ENCODE measurements at regions not wholly inside any gene's neighbourhood (a gene's known extent, or its start where the extent isn't known, plus 50 kb on each side); places are given as distances from the start of the nearest gene placed in this dataset.
"Not testable (repeated sequence)": the region's sequence is repeated elsewhere in the genome, so short reads cannot be mapped to it uniquely, and the experiment has no call there.

DNA sequence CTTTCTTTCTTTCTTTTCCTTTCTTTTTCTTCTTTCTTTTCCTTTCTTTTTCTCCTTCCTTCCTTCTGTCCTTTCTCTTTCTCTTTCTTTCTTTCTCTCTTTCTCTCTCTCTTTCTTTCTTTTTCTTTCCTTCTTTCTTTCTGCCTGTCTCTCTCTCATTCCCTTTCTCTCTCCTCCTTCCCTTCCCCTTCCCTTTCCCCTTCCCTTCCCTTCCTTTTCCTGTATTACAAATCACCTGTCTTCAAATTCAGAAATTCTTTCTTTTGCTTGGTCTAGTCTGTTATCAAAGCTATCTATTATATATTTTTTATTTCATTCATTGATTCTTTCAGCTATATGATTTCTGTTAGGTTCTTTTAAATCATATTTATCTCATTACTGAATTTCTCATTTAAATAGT is 315.2 kb upstream of the NOX3 start:
- H3K9me3 ChIP-seq, result no peaks in the 10 kb centered on the region
- TF ChIP-seq, protein P1, sequence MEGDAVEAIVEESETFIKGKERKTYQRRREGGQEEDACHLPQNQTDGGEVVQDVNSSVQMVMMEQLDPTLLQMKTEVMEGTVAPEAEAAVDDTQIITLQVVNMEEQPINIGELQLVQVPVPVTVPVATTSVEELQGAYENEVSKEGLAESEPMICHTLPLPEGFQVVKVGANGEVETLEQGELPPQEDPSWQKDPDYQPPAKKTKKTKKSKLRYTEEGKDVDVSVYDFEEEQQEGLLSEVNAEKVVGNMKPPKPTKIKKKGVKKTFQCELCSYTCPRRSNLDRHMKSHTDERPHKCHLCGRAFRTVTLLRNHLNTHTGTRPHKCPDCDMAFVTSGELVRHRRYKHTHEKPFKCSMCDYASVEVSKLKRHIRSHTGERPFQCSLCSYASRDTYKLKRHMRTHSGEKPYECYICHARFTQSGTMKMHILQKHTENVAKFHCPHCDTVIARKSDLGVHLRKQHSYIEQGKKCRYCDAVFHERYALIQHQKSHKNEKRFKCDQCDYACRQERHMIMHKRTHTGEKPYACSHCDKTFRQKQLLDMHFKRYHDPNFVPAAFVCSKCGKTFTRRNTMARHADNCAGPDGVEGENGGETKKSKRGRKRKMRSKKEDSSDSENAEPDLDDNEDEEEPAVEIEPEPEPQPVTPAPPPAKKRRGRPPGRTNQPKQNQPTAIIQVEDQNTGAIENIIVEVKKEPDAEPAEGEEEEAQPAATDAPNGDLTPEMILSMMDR (IDR thresholded peaks at IDR 0.05), result no peak
- H3K36me3 ChIP-seq, result no peaks in the 10 kb centered on the region
- H3K4me3 ChIP-seq (ENCODE audit: low read depth in 1 of 2, low read length in 1 of 2), result no peak overlapping the region
- H3K27ac ChIP-seq, result no peak overlapping the region
- H3K27me3 ChIP-seq, result no peaks in the 10 kb centered on the region
- H3K4me1 ChIP-seq (ENCODE audit: control insufficient read depth in 1 of 2, insufficient read depth in 1 of 2, low read depth in 1 of 2, low read length in 1 of 2), result no peaks in the 10 kb centered on the region

DNA sequence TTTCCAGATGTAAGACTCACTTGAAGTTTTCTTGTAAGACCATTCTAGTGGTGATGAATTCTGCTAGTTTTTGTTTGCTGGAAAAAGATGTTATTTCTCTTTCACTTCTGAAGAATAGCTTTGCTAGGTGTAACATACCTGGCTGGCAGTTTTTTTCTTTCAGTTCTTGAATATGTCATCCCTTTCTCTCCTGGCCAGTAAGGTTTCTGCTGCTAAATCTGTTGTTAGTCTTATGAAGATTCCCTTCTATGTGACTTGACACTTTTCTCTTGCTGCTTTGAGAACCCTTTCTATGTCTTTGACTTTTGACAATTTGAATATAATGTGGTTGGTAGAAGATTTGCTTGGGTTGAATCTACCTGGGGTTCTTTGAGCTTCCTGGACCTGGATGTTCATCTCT is 314.7 kb upstream of the NOX3 start:
- Histone ChIP-seq H3K27me3 (no peaks in the 10 kb centered on the region), H3K36me3 (no peaks in the 10 kb centered on the region), H3K9me3 (no peaks in the 10 kb centered on the region), H3K4me1 (ENCODE audit: control insufficient read depth in 1 of 2, insufficient read depth in 1 of 2, low read depth in 1 of 2, low read length in 1 of 2) (no peaks in the 10 kb centered on the region), H3K27ac (no peak overlapping the region), H3K4me3 (ENCODE audit: low read depth in 1 of 2, low read length in 1 of 2) (no peak overlapping the region)
- TF ChIP-seq, protein P1 (IDR thresholded peaks at IDR 0.05), result no peak

DNA sequence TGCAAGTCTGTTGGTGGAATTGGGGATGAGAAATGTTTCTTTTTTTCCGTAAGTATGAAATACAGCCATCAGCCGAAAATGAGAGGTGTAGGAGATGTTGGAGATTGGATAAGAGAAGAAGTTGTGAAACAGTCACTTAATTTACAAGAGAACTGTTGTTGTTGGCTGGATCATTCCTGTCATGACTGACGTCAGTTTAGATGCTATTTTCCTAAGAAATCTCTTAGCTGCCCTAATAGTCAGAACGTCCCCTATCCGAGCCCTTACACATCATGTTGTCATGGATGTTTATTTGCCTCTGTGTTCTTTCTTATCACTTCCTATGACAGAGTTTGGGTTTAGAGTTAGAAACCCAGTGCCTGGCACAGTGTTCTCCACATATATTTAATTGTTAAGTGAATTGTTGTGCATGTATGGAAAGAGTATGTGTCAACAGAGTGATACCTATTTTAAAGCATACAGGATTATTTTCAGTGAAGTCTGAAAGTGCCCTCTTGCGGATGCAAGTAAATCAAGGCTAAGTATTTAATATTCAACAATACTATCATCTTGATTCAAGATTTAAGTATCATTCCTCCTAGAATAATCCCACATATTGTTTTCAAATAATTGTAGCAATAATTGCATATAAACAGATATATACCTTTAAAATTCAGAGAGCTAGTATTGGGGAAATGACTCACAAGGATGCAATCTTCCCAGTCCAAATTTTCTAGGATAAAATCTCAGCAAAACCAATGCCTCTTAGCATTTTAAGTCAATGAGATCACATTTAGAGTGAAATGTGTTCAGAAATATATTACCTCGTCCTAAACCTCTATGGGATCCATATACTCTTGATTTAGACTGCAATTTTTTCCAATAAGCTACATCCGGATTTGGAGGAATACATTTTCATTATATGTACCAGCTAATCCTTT is 309.9 kb upstream of the NOX3 start:
- H3K27ac ChIP-seq, result no peak overlapping the region
- H3K9me3 ChIP-seq, result no peaks in the 10 kb centered on the region
- H3K4me1 ChIP-seq (ENCODE audit: control insufficient read depth in 1 of 2, insufficient read depth in 1 of 2, low read depth in 1 of 2, low read length in 1 of 2), result no peaks in the 10 kb centered on the region
- no peak overlapping the region for H3K4me3 ChIP-seq (ENCODE audit: low read depth in 1 of 2, low read length in 1 of 2)
- H3K36me3 ChIP-seq, result no peaks in the 10 kb centered on the region
- no peaks in the 10 kb centered on the region for H3K27me3 ChIP-seq
- TF ChIP-seq, protein P1 (IDR thresholded peaks at IDR 0.05), result no peak

DNA sequence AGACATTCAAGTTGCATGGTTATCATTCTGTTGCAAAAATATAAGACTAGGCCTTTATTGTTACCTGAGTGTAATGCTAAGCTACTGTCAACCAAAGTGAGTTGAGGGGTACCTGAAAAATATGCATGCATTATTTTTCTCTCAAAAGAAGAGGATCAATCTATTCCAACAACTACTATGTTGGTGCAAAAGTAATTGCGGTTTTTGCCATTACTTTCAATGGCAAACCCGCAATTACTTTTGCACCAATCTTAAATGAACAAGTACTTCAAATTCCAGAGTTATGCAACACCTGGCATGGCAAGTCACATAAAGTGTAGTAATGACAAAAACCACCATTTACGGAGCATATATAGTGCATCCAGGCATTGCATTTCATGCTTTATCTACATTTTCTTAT is 307.0 kb upstream of the NOX3 start:
- Histone ChIP-seq H3K9me3 (no peaks in the 10 kb centered on the region), H3K36me3 (no peaks in the 10 kb centered on the region), H3K4me1 (ENCODE audit: control insufficient read depth in 1 of 2, insufficient read depth in 1 of 2, low read depth in 1 of 2, low read length in 1 of 2) (no peaks in the 10 kb centered on the region), H3K4me3 (ENCODE audit: low read depth in 1 of 2, low read length in 1 of 2) (no peak overlapping the region), H3K27me3 (no peaks in the 10 kb centered on the region), H3K27ac (no peak overlapping the region)
- TF ChIP-seq, protein P1 (IDR thresholded peaks at IDR 0.05), result no peak

DNA sequence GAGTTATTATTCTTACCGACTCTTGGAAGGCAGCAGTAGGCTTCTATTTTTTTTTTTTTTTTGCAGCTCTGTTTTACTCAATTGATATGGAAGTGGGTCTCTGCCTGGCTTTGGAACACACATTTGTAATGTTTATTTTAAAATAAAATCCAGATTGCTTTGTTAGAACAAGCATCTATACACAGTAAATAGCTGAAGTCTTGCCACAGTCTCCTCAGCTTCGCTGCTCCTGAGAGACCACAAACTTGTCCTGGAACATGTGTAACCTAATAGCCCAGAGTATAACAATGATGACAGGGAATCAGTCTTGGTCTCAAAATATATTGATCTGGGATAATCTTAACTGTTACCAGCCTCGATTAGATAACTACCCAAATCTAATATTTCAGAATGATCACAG is 299.8 kb upstream of the NOX3 start:
- Histone ChIP-seq H3K36me3 (no peaks in the 10 kb centered on the region), H3K4me1 (ENCODE audit: control insufficient read depth in 1 of 2, insufficient read depth in 1 of 2, low read depth in 1 of 2, low read length in 1 of 2) (no peaks in the 10 kb centered on the region), H3K9me3 (no peaks in the 10 kb centered on the region), H3K4me3 (ENCODE audit: low read depth in 1 of 2, low read length in 1 of 2) (no peak overlapping the region), H3K27me3 (no peaks in the 10 kb centered on the region), H3K27ac (no peak overlapping the region)
- TF ChIP-seq, protein P1 (IDR thresholded peaks at IDR 0.05), result no peak

DNA sequence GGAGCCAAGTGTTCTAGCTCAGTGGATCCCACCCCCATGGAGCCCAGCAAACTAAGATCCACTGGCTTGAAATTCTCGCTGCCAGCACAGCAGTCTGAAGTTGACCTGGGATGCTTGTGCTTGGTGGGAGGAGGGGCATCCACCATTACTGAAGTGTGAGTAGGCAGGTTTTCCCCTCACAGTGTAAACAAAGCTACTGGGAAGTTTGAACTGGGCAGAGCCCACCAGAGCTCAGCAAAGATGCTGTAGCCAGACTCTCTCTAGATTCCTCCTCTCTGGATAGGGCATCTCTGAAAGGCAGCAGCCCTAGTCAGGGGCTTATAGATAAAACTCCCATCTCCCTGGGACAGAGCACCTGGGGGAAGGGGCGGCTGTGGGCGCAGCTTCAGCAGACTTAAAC is 293.1 kb upstream of the NOX3 start:
- not testable (repeated sequence) for H3K4me3 ChIP-seq (ENCODE audit: low read depth in 1 of 2, low read length in 1 of 2); H3K27ac ChIP-seq; H3K36me3 ChIP-seq; H3K27me3 ChIP-seq; H3K9me3 ChIP-seq; H3K4me1 ChIP-seq (ENCODE audit: control insufficient read depth in 1 of 2, insufficient read depth in 1 of 2, low read depth in 1 of 2, low read length in 1 of 2)
